A673 (cell line): ENCODE measurements at regions not wholly inside any gene's neighbourhood (a gene's known extent, or its start where the extent isn't known, plus 50 kb on each side); places are given as distances from the start of the nearest gene placed in this dataset.

Experiments
- EZH2 ChIP-seq: fragments of 200-600 bp; sonication (generic); IDR thresholded peaks from 2 replicates; pipeline ENCODE4 v1.6.1; 2017; ENCODE audit warnings: borderline replicate concordance, low read depth, mild to moderate bottlenecking, mixed read lengths, antibody characterized with exemption, low read length; ENCODE audit not compliant: poor library complexity, severe bottlenecking
- TF ChIP-seq, protein P1 (sequence below): fragments of 300-800, 200-600 bp; sonication (generic); conservative IDR thresholded peaks from 2 replicates; pipeline ENCODE4 v1.5.1; 2017; ENCODE audit warnings: low read depth, mild to moderate bottlenecking, antibody characterized with exemption, low read length, moderate library complexity, mixed read lengths

DNA sequence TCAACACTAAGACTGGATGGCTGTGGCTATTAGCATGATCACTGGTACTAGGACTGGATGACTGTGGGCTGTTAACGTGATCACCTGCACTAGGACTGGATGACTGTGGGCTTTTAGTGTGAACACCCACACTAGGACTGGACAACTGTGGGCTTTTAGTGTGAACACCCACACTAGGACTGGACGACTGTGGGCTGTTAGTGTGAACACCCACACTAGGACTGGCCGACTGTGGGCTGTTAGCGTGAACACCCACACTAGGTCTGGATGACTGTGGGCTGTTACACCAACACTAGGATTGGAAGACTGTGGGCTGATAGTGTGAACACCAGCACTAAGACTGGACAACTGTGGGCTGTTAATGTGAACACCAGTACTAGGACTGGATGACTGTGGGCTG lies 329.2 kb downstream of the OSTF1 start:
- TF ChIP-seq, protein P1, sequence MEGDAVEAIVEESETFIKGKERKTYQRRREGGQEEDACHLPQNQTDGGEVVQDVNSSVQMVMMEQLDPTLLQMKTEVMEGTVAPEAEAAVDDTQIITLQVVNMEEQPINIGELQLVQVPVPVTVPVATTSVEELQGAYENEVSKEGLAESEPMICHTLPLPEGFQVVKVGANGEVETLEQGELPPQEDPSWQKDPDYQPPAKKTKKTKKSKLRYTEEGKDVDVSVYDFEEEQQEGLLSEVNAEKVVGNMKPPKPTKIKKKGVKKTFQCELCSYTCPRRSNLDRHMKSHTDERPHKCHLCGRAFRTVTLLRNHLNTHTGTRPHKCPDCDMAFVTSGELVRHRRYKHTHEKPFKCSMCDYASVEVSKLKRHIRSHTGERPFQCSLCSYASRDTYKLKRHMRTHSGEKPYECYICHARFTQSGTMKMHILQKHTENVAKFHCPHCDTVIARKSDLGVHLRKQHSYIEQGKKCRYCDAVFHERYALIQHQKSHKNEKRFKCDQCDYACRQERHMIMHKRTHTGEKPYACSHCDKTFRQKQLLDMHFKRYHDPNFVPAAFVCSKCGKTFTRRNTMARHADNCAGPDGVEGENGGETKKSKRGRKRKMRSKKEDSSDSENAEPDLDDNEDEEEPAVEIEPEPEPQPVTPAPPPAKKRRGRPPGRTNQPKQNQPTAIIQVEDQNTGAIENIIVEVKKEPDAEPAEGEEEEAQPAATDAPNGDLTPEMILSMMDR: no peak
- TF ChIP-seq EZH2: no peak
